Kidney glomerular epithelial cell (primary cell): ENCODE measurements at regions not wholly inside any gene's neighbourhood (a gene's known extent, or its start where the extent isn't known, plus 50 kb on each side); places are given as distances from the start of the nearest gene placed in this dataset.
A peak's percentile ranks its signal among the peaks of the same experiment; 100 is the strongest.

Experiments
- DNase-seq: peaks from one replicate; lab custom pipeline; 2025; lab: John Stamatoyannopoulos, UW

DNA sequence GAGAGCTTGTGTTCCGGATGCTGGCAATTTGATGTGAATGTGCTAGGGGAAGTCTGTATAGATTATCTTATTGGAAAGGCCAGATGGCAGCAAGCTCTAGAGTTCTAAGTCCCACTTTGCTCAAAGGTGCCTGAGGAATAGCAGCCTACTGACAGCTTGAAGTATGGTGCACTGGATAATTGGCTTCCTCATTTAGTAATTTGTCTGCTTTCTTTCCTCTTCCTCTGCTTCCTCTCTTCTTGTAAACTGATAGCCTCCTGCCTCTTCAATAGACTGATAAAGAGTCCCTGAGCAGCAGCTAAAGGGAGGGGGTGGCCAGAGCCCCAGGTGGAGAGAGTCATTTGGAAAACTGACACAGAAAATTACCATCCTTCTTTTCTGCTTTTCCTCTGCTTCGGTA, 177.3 kb downstream of the FGF1 start:
- DNase-seq = no peak

DNA sequence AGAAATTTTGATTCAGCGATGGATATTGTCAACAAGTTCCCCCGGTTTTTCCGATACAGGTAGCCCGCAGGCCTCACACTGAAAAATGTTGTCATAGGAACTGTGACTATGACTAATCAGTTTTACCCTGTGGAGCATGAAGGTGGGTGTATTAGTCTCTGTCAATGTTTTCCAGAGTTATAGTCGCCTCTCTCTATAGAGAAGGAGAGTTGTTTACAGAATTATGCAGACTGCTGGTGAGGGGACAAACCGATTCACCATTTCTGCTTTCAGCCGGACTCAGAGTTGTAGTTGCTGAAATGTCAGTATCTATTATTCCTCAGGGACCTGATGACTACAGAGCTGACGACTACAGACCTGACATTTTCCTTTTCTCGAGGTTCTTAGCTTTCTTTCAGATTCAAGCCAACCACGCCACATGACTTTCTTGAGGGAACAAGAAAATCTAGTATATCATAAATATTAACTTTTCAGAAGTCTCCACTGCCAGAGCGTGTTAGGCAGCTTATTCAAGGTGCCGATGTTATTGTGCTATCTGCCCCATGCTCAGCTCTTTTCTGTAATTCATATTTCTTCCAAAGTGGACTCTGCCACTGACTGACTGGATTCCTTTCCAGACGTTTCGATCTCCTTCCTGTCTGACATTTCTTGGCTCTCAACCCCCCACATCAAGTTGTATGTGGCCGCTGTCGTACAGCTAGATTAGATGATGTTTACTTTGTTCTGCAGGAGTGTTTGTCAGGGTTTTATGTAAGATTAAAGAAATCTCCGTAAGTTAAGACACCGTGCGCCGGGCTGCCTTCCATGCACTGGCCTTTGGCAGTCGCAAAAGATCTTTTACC, 178.1 kb downstream of the FGF1 start:
- peak; percentile 64 for DNase-seq

DNA sequence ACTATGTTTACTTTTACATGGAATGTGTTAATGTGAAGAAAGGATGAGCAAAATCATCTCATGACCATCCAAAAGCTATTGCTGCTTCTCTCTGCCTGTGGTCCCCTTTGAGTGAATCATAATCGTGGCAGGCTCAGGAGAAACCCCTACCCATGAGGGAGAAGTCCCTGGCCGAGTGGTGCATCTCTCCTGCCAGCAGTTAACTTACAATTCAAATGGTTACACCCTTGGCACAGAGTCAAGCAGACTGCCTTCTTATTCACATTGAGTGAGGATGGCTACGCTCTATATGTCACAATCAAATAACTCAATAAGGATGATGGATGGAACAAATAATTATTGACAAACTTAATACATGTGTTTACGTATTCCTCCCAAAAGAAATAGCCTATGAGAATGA, 179.1 kb downstream of the FGF1 start:
- no peak for DNase-seq

DNA sequence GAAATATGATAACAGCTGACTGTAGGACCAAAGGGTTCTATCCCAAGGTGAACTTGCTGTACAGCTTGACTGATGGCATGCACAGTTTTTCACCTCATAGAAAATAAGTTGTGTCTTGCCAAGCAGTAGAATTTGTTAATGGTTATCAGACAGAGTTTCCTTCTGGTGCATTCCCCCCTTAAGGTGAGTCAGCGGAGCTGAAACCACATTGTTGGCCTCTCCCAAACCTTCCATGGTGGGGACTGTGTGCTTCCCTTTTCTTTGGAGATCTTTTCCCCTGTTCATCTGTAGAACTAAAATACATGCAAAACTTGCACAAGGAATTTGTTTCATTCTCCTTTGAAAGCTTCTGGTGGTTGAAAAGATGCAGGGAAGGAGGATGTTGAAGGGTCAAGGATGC, 179.8 kb downstream of the FGF1 start:
- DNase-seq = peak; percentile 65

- no peak for DNase-seq
Observed at GRCh38 chr5:142501890-142502289, 177.1 kb upstream of the SPRY4 start.

DNA sequence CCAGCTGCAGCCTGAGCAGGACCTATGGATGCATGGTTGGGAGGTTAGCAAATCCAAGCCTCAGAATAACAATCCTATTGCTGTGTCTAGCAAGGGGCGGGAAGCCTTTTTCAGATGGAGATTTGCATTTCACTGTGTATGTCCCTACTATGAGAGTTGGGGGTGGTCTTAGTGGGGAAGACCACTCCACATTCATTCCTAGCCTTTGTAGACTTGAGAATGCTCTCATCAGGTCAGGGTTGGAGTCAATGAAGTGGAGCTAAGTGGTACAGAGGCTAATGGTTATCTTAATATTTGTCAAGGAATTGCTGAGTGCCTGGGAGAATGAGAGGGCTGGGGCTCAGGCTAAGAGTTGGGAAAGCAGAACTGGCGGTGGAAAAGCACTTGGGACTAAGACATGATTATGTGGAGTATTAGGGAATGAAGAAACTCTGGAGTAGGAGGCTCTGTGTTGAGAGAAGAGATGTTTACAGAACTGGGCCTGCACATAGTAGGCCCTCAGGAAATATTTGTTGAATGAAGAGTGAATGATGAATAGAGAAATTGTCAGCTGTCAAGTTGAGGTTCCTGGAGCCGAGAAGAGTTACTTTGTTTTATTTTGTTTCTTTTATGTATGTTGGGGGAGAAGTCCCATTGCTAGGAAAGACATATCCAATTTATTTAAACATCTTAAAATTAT, 175.5 kb upstream of the SPRY4 start:
- no peak for DNase-seq

DNA sequence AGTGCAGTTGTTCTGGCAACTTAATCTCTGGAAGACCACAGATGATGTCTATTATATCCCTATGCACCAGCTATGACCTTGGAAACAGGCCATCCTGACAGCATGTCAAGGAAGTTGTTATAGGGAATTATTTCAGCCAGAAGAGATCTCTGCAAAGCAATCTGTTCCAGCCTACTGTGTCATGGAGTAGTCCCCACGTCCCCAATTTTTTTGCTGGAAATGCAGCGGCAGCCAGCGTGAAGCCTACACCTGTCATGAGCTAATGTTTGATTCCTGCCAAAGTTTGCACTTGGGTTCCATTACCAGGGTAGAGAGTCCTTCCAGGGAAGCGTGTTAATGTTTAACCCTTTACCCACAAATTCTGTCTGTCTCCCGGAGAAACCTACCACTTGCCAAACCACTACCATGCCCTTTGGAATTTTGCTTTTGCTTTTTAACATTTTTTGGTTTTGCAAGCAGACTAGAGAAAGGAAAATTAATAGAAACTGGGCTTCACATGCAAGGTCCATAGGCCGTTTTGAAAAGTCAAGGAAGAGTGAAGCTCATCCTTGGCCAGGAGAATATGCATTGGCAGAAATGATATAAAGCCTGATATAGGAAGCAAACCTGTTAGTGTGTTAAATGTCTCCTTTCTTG, 174.9 kb upstream of the SPRY4 start:
- DNase-seq = peak; percentile 37

DNA sequence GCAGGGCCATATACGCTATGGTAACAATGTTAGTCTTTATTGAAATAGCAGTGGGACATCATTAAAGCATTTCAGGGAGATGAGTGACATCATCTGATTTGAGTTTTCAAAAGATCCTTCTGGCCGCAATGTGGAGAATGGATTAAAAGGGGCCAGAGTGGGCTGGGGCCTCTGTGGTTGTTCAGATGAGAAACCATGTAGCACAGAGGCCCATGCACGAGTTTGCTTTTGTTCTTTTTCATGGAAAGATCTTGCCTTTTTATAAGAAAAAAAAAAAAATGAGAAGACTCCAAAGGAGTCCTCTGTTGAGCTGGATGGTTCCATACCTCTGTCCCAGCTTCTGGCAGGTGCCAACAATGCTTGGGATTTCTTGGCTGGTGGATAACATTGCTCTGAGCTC, 173.5 kb upstream of the SPRY4 start:
- DNase-seq = no peak

GRCh38 chr5:142495531-142495930, 170.7 kb upstream of the SPRY4 start:
- no peak for DNase-seq

- DNase-seq = no peak
Observed at GRCh38 chr5:142493875-142494518, 169.2 kb upstream of the SPRY4 start.

DNA sequence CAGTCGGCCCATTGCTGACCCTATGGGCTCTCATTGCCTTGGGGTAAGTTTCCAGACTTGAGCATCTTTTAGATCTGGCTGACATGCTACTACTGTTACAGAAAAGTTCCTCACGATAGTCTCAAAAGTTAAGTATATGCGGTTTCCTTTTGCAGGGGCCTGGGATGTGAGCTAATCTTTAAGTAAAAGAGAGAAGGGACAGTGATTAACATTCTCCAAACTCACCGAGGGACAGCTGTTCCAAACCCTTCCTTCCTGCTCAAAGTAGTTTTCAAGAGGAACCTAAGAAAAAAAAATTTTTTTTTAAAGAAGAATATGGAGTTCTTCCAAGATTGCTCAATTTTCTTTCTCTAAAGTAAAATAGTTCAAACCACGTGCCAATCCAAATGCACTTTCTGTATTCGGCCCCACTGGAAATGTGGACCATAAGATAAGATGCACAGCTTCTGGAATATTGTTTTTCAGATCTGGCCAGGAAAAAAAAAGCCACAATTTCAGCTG, 168.0 kb upstream of the SPRY4 start:
- DNase-seq = no peak

GRCh38 chr5:142491679-142492078, 166.9 kb upstream of the SPRY4 start:
- no peak for DNase-seq

- no peak for DNase-seq
Observed at GRCh38 chr5:142491270-142491669, 166.4 kb upstream of the SPRY4 start.

DNA sequence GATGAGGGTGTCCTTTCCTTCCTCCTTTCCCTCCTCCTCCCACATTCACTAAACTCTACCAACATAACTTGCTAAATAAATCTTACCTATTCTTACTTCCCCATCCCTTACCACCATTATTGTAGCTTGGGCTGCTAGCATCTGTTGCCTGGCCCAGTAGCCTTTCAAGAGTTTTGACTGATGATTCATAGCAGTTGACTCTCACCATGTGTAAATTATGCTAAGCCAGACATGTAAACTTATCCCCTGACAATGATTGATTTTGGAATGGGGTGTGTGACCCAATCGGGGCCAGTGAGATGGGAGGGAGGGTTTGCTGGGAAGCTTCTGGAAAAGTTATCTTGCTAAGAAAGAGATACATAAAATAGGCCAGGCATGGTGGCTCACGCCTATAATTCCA, 161.8 kb upstream of the SPRY4 start:
- no peak for DNase-seq

- no peak for DNase-seq
Observed at GRCh38 chr5:142486020-142486419, 161.2 kb upstream of the SPRY4 start.

DNA sequence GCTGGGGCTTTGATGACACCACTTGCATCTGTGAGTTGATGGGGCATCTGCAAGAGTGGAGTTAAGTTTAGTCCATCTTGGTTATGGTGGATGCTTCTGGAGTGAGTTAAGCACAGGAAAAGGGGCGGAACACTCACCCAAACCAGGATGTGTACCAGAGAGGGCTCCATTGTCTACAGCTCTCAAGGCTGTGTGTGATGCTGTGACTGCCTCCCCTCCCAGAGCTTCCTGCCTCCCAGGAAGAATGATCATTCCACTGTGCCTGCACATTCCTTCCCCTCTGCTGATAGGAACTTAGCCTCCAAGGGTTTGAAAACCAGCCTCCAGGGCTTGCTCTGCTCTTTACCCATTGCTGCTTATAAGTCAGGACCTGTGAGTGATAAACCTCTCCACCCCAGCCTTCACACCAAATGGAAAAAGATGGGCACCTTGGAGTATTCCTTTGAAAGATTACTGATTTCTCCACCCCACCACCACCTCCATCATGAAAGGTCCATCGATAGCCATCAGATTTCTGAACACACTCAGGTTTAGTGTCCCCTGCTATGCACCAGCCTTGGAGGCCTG, 160.1 kb upstream of the SPRY4 start:
- DNase-seq = no peak

DNA sequence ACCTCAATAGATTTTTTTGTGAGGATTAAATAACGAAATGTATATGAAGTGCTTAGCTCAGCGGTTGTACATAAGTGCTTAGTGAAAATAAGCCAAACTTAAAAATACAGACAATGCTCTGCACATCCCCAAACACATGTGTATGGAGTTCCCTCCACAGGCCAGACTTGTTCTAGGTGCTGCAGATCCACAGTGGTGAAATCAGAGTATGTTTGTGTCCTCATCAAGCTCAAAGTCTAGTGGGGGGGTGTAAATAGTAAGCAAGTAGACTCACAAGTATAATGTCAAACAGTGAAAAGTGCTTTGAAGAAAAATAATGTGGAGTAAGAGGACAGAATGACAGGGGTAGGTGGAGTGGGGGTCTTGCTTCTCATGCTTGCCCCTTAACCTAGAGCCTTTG, 157.4 kb upstream of the SPRY4 start:
- DNase-seq = no peak

GRCh38 chr5:142481410-142481809, 156.6 kb upstream of the SPRY4 start:
- no peak for DNase-seq

DNA sequence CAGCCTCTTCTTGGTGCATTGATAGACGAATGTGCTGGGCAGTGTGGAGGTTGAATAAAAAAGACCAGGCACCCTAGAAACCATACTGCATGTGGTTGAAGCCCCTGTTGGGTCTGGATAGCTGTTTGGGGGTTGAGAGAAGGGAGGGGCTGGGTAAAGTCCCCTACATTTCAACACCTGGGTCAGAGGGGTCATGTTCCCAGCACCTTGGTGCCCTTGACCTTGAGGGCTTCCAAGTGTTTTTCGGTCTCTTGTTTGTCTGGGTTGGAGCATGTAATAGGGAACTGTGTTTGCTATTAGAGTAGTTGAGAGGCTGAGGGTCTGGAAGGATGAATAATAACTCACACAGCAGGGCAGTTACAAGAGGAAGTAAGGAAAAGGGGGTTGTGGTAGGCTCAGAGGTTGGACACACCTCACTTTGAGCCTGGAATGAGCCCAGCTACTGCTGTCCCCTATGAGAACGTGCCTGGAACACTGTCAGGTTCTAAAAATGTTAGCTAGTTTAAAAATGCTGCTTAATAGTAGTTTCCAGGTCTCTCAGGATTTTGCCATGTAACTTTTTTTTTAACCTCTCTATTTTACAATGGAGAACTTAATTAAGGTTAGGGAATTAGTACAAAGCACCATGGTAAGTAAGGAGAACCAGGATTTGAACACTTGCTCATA, 155.2 kb upstream of the SPRY4 start:
- no peak for DNase-seq

DNA sequence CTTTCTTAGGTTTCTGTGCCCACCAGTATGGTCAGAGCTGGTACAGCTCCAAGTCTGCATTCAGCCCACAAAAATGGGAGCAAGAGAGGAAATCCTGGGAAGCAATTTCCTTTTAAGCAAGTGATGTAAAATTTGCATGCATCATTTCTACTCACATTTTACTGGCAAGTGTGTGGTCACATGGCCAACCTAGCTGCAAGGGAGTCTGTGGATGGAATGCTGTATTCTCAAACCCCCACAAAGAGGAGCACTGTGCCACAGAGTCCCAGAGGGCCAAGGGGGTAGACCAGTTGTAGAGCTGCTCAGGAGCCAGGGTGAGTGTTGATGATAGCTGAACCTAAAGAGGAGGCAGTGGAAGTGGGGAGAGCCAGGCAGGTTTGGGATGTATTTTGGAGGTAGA, 154.3 kb upstream of the SPRY4 start:
- no peak for DNase-seq

DNA sequence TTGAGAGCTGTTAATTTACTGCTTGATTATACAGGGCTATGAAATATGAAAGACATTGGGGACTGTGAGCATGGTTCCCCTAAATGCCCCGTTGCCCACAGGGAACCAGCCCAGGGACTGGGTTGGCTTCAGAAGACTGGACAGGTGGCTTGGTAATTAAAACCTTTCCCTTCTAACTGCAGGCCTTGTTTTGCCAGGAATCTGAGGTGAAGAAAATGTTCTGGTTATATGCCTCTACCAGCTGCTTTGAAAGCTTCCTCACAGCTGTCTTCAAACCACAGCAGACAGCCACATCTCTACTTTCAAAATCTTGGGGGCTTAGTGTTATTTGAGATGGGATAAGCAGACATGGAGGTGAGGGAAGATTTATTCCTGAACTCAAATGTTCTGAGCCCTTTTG, 153.3 kb upstream of the SPRY4 start:
- no peak for DNase-seq

DNA sequence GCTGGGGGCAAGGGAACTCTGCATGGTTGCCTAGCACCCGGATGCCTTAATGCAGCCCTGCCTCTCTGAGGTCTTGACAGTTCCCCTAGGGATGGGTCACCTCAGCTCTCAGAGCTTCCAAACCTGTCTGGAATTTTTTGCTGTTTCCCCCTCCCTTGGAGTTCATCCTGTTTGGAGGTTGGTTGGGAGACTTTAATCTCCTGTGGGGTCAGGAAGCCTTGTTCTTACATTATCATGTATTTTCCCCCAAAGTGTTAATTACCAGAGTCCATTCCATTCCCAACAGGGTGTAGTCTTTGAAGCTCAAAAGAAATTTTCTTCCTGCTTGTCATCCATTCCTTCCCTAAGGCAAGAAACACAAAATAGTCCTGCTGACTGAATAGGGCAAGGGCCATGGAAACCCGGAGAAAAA, 150.3 kb upstream of the SPRY4 start:
- DNase-seq = no peak
